HFFc6 (cell line): ENCODE measurements at regions not wholly inside any gene's neighbourhood (a gene's known extent, or its start where the extent isn't known, plus 50 kb on each side); places are given as distances from the start of the nearest gene placed in this dataset.

Experiments used
- DNase-seq: peaks from one replicate; pipeline ENCODE4 v3.0.0-alpha.2; 2018
- H3K27ac Mint-ChIP-seq: 2 replicates; pipeline ENCODE4 v1.8.0; 2020; ENCODE audit warnings: mild to moderate bottlenecking, mixed read lengths
- H3K27me3 Mint-ChIP-seq: 2 replicates; pipeline ENCODE4 v1.8.0; 2021; ENCODE audit warnings: mild to moderate bottlenecking, moderate library complexity, mixed read lengths; ENCODE audit not compliant: insufficient read depth
- H3K36me3 Mint-ChIP-seq: 2 replicates; pipeline ENCODE4 v1.8.0; 2021; ENCODE audit warnings: low read depth, mixed read lengths
- H3K4me1 Mint-ChIP-seq: 2 replicates; pipeline ENCODE4 v1.8.0; 2020; ENCODE audit warnings: low read depth, mixed read lengths
- H3K4me3 Mint-ChIP-seq: 2 replicates; pipeline ENCODE4 v1.8.0; 2020; ENCODE audit warnings: mild to moderate bottlenecking, moderate library complexity, mixed read lengths
- H3K9me3 Mint-ChIP-seq: 2 replicates; pipeline ENCODE4 v1.8.0; 2020; ENCODE audit warnings: mild to moderate bottlenecking, mixed read lengths
- CTCF ChIP-seq: fragments of 200-600 bp; sonication (generic); IDR thresholded peaks from 2 replicates; pipeline ENCODE4 v1.5.0; 2021; ENCODE audit warnings: antibody characterized with exemption, mild to moderate bottlenecking

- DNase-seq = no peak
- Mint-ChIP-seq H3K27me3 (no peaks in the 10 kb centered on the region), H3K27ac (no peak overlapping the region), H3K36me3 (no peaks in the 10 kb centered on the region), H3K4me1 (no peaks in the 10 kb centered on the region), H3K9me3 (peaks cover 14% of the 10 kb centered on the region; the same call in 1 of the 2 replicates), H3K4me3 (no peak overlapping the region)
- no peak for TF ChIP-seq CTCF
These were observed 320.7 kb downstream of the GPR37 start for GRCh38 chr7:124444696-124445480.

- Mint-ChIP-seq H3K9me3 (peaks cover 19% of the 10 kb centered on the region), H3K27me3 (no peaks in the 10 kb centered on the region; the same call in 1 of the 2 replicates), H3K27ac (no peak overlapping the region), H3K4me1 (no peaks in the 10 kb centered on the region), H3K36me3 (no peaks in the 10 kb centered on the region), H3K4me3 (no peak overlapping the region)
- no peak for DNase-seq
- TF ChIP-seq CTCF = no peak
These were observed 321.8 kb downstream of the GPR37 start for GRCh38 chr7:124443762-124444161.

GRCh38 chr7:124440081-124440480 is 325.5 kb downstream of the GPR37 start:
- DNase-seq = no peak
- no peaks in the 10 kb centered on the region; the same call in 1 of the 2 replicates for H3K27me3 Mint-ChIP-seq
- H3K9me3 Mint-ChIP-seq = peaks cover 31% of the 10 kb centered on the region
- no peaks in the 10 kb centered on the region for H3K36me3 Mint-ChIP-seq
- no peak for TF ChIP-seq CTCF
- no peaks in the 10 kb centered on the region for H3K4me1 Mint-ChIP-seq
- H3K4me3 Mint-ChIP-seq = no peak overlapping the region
- no peak overlapping the region for H3K27ac Mint-ChIP-seq

GRCh38 chr7:124432009-124432578 is 333.5 kb downstream of the GPR37 start:
- H3K9me3 Mint-ChIP-seq = peaks cover 34% of the 10 kb centered on the region
- no peak for DNase-seq
- H3K27ac Mint-ChIP-seq = no peak overlapping the region
- H3K27me3 Mint-ChIP-seq = no peaks in the 10 kb centered on the region
- no peaks in the 10 kb centered on the region for H3K4me1 Mint-ChIP-seq
- TF ChIP-seq CTCF = no peak
- no peaks in the 10 kb centered on the region; the same call in 1 of the 2 replicates for H3K36me3 Mint-ChIP-seq
- no peak overlapping the region for H3K4me3 Mint-ChIP-seq

GRCh38 chr7:124429923-124430322 is 335.7 kb downstream of the GPR37 start:
- Mint-ChIP-seq H3K27me3 (no peaks in the 10 kb centered on the region), H3K4me3 (no peak overlapping the region), H3K27ac (no peak overlapping the region), H3K4me1 (no peaks in the 10 kb centered on the region), H3K9me3 (peaks cover 34% of the 10 kb centered on the region), H3K36me3 (no peaks in the 10 kb centered on the region; the same call in 1 of the 2 replicates)
- no peak for DNase-seq
- no peak for TF ChIP-seq CTCF
